ENCODE measurements at regions not wholly inside any gene's neighbourhood (a gene's known extent, or its start where the extent isn't known, plus 50 kb on each side); places are given as distances from the start of the nearest gene placed in this dataset.
"Not testable (repeated sequence)": the region's sequence is repeated elsewhere in the genome, so short reads cannot be mapped to it uniquely, and the experiment has no call there.

DNA sequence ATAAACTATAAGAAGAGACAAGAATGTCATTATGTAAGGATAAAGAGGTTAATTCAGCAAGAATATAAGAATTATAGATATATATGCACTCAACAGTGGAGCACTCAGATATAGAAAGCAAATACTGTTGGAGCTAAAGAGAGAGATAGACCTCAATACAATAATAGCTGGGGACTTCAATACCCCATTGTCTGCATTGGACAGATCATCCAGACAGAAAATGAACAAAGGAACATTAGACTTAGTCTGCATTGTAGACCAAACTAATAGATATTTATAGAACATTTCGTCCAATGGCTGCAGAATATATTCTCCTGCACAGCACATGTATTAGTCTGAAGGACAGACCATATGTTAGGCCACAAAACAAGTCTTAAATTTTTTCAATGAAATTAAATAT is 777.1 kb downstream of the CDH18 start:
- no peak overlapping the region for H3K4me3 ChIP-seq (ENCODE audit: low read depth, low read length)
- TF ChIP-seq CTCF (IDR thresholded peaks at IDR 0.05; ENCODE audit: low read depth, low read length, missing control alignments), result no peak

DNA sequence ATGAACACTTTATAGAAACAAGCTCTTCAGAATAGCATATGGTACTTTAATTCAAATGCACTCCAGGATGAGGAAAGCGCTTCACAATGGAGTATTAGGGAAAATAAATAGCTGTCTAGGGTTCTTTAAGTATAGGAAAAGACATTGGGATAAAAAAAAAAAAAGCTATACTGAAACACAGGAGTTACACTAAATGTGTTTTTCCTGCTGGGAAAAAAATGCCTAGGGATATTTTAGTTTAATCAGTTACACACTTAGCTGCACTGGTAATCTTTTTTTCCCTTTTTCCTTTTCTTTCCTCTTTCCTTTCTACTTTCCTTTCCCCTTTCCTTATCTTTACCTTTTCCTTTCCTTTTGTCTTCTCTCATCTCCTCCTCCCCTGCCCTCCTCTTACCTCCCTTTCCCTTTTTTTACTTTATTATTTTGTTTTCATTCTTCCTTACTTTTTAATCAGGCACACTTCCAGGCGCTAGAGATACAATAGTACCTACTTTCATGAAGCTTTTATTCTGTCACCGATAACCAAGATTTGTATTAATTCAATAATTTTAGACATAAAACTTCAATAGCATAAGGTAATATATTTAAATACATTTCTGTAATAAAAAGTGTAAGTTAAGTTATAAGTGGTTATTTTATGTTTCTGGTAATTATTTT is 758.7 kb downstream of the CDH18 start:
- TF ChIP-seq CTCF (IDR thresholded peaks at IDR 0.05; ENCODE audit: low read depth, low read length, missing control alignments), result no peak
- no peak for DNase-seq (ENCODE audit: low read depth)
- H3K4me3 ChIP-seq (ENCODE audit: low read depth, low read length), result no peak overlapping the region

More for the DNA sequence above, 777.1 kb downstream of the CDH18 start:
- DNase-seq (ENCODE audit: low read depth), result no peak

- TF ChIP-seq CTCF (IDR thresholded peaks at IDR 0.05; ENCODE audit: low read depth, low read length, missing control alignments), result no peak
- H3K4me3 ChIP-seq (ENCODE audit: low read depth, low read length), result no peak overlapping the region
- no peak for DNase-seq (ENCODE audit: low read depth)
Measured at GRCh38 chr5:19233573-19233972, 754.4 kb downstream of the CDH18 start.

- TF ChIP-seq CTCF (IDR thresholded peaks at IDR 0.05; ENCODE audit: low read depth, low read length, missing control alignments), result no peak
- DNase-seq (ENCODE audit: low read depth), result no peak
- H3K4me3 ChIP-seq (ENCODE audit: low read depth, low read length), result no peak overlapping the region
Measured at GRCh38 chr5:19235101-19235584, 752.9 kb downstream of the CDH18 start.

DNA sequence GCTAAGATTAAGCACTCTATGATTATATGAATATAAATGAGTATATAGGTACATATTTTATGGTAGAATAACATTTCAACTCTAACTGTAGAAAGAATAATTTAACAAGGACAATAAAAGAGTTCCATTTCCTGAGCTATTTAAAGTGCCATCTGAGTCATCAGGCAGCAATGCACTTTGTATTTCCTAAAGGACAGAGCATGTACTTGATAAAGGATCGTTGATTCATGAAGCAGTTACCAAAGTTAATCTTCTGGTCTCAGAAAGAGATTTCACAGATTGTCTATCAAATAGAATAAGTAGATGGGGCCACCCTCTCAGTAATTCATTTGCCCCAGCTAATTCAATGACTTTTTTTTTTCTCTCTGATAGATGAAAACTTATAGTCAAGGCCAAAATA is 747.8 kb downstream of the CDH18 start:
- no peak overlapping the region for H3K4me3 ChIP-seq (ENCODE audit: low read depth, low read length)
- no peak for TF ChIP-seq CTCF (IDR thresholded peaks at IDR 0.05; ENCODE audit: low read depth, low read length, missing control alignments)
- no peak for DNase-seq (ENCODE audit: low read depth)

DNA sequence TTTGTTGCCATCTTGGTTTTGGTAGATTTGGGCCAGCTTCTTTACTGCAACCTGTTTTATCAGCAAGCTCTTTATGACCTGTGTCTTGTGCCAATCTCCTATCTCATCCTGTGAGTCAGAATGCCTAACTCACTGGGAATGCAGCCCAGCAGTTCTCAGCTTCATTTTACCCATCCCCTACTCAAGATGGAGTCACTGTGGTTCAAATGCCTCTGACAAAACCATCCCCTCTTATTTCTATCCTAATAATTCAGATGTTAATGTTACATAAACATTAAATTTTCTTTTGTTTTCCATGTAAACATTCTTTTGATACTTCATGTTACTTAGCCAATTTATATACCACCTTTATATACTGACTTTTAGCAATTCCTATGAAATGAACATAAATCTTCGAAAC is 746.3 kb downstream of the CDH18 start:
- DNase-seq (ENCODE audit: low read depth), result no peak
- TF ChIP-seq CTCF (IDR thresholded peaks at IDR 0.05; ENCODE audit: low read depth, low read length, missing control alignments), result no peak
- no peak overlapping the region for H3K4me3 ChIP-seq (ENCODE audit: low read depth, low read length)

GRCh38 chr5:19246191-19246590 is 741.8 kb downstream of the CDH18 start:
- not testable (repeated sequence) for DNase-seq (ENCODE audit: low read depth); H3K4me3 ChIP-seq (ENCODE audit: low read depth, low read length)

All from GM12864 (cell line).